Activated CD4-positive, alpha-beta memory T cell treated with anti-CD3 and anti-CD28 coated beads for 36 hours (primary cell): ENCODE measurements at regions not wholly inside any gene's neighbourhood (a gene's known extent, or its start where the extent isn't known, plus 50 kb on each side); places are given as distances from the start of the nearest gene placed in this dataset.

Experiments used
- CTCF ChIA-PET: fragments of 350-600 bp; sonication (Branson Sonifier 250); formaldehyde crosslinking; loops from one replicate; lab custom pipeline; 2021; ENCODE audit warnings: antibody characterized with exemption, inconsistent platforms; lab: Charles Lee
- POLR2A ChIA-PET: fragments of 350-600 bp; sonication (Branson Sonifier 250); formaldehyde crosslinking; loops from one replicate; lab custom pipeline; 2021; ENCODE audit warnings: antibody characterized with exemption; lab: Charles Lee
- DNase-seq: peaks from one replicate; pipeline ENCODE4 v3.0.0-alpha.2; 2020
- H3K27ac Mint-ChIP-seq: one replicate; pipeline ENCODE4 v1.8.0; 2021; ENCODE audit warnings: mixed read lengths
- H3K27me3 Mint-ChIP-seq: one replicate; pipeline ENCODE4 v1.8.0; 2021; ENCODE audit warnings: mixed read lengths
- H3K36me3 Mint-ChIP-seq: one replicate; pipeline ENCODE4 v1.8.0; 2021; ENCODE audit warnings: mixed read lengths
- H3K4me1 Mint-ChIP-seq: one replicate; pipeline ENCODE4 v1.8.0; 2021; ENCODE audit warnings: low read depth, mixed read lengths
- H3K4me3 Mint-ChIP-seq: one replicate; pipeline ENCODE4 v1.8.0; 2021; ENCODE audit warnings: mild to moderate bottlenecking, mixed read lengths
- H3K9me3 Mint-ChIP-seq: one replicate; pipeline ENCODE4 v1.8.0; 2021; ENCODE audit warnings: mixed read lengths
- intact Hi-C: fragments of 100-400 bp; cut with micrococcal nuclease; formaldehyde crosslinking; loops from one replicate; pipeline ENCODE4 v1.15.1; 2023

- intact Hi-C loops: no loop called here
- Mint-ChIP-seq H3K27me3 (no peaks in the 10 kb centered on the region), H3K4me3 (no peak overlapping the region), H3K27ac (no peak overlapping the region), H3K9me3 (no peaks in the 10 kb centered on the region), H3K4me1 (peaks cover 5% of the 10 kb centered on the region), H3K36me3 (no peaks in the 10 kb centered on the region)
- ChIA-PET CTCF (no interaction called here), POLR2A (no interaction called here)
- DNase-seq: no peak
Measured at GRCh38 chr7:13834328-13834761, 155.1 kb downstream of the ETV1 start.

- no peaks in the 10 kb centered on the region for H3K27me3 Mint-ChIP-seq
- no peaks in the 10 kb centered on the region for H3K9me3 Mint-ChIP-seq
- no peaks in the 10 kb centered on the region for H3K4me1 Mint-ChIP-seq
- ChIA-PET CTCF (no interaction called here), POLR2A (no interaction called here)
- H3K27ac Mint-ChIP-seq: no peak overlapping the region
- H3K36me3 Mint-ChIP-seq: no peaks in the 10 kb centered on the region
- intact Hi-C loops: no loop called here
- no peak overlapping the region for H3K4me3 Mint-ChIP-seq
- DNase-seq: no peak
Measured at GRCh38 chr7:13835442-13835841, 154.0 kb downstream of the ETV1 start.

GRCh38 chr7:13839063-13839462 is 150.4 kb downstream of the ETV1 start:
- Mint-ChIP-seq H3K27ac (no peak overlapping the region), H3K9me3 (no peaks in the 10 kb centered on the region), H3K27me3 (no peaks in the 10 kb centered on the region), H3K36me3 (no peaks in the 10 kb centered on the region), H3K4me1 (no peaks in the 10 kb centered on the region), H3K4me3 (no peak overlapping the region)
- no peak for DNase-seq
- ChIA-PET POLR2A (no interaction called here), CTCF (no interaction called here)
- intact Hi-C loops: no loop called here
